ENCODE measurements at regions not wholly inside any gene's neighbourhood (a gene's known extent, or its start where the extent isn't known, plus 50 kb on each side); places are given as distances from the start of the nearest gene placed in this dataset.

DNA sequence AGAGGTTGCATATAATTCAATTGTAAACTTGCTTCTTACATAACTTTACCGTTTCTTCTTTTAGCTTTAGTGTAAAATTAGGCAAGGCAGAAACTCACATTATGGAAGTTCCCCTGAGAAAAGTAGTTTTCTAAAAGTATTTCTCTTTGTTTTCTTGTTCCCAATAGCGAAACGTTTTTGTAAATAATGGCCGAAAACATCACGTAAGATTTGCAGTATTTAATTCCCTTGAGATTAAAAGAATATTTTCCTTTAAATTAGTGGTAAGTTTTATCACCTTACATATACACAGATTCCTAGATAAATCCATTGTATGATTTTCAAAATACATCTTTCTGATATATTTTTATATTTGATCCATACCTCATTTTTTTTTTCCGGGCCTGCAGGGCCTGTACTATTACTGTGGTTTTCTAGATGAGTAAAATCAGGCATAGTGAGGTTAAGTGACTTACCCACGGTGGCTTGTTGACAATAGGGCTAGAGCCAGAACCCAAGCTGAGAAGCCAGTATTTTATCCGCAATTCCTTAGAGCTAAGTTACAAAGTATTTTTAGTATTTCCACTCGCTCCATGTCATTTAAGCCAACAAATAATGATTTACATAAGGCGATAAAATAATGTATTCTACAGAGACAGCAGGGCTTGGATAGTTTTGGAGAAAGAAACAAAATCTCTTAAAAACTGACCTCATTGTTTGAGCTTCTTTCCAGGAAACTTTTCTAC is 82.2 kb upstream of the VEGFC start:
- H3K27me3 ChIP-seq (ENCODE audit: control insufficient read depth, insufficient read depth, low read length) = no peaks in the 10 kb centered on the region
- CTCF ChIA-PET = no interaction called here
- POLR2A ChIA-PET = no interaction called here
- H3K27ac ChIP-seq (ENCODE audit: low read depth, low read length) = no peak overlapping the region
- no peak overlapping the region for H3K4me3 ChIP-seq (ENCODE audit: low read depth, low read length)
- H3K9me3 ChIP-seq (ENCODE audit: control insufficient read depth, insufficient read depth, low read length) = no peaks in the 10 kb centered on the region
- TF ChIP-seq, protein P1, sequence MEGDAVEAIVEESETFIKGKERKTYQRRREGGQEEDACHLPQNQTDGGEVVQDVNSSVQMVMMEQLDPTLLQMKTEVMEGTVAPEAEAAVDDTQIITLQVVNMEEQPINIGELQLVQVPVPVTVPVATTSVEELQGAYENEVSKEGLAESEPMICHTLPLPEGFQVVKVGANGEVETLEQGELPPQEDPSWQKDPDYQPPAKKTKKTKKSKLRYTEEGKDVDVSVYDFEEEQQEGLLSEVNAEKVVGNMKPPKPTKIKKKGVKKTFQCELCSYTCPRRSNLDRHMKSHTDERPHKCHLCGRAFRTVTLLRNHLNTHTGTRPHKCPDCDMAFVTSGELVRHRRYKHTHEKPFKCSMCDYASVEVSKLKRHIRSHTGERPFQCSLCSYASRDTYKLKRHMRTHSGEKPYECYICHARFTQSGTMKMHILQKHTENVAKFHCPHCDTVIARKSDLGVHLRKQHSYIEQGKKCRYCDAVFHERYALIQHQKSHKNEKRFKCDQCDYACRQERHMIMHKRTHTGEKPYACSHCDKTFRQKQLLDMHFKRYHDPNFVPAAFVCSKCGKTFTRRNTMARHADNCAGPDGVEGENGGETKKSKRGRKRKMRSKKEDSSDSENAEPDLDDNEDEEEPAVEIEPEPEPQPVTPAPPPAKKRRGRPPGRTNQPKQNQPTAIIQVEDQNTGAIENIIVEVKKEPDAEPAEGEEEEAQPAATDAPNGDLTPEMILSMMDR (IDR thresholded peaks at IDR 0.05; ENCODE audit: low read depth, low read length) = no peak
- DNase-seq (ENCODE audit: low read depth, low spot score) = no peak

DNA sequence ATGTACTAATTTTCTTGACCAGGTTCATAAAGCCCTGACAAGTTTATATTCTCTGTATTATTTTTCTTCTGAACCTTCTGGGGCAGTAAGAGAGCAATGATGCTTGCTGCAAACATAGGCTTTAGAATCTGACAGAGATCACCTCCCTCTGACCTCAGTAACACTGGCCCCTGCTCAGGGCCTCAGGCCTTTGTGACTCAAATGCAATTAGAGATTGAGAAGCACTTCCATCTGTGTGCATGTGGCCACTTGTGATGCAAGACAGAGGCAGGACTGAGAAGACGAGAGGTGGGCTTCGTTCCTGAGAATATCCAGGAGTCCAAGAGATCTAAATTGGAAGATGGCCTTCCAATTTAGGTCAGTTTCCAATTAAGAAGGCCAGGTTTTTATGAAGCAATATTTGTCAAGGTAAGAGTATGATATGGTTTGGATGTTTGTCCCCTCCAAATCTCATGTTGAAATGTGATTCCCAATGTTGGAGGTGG is 82.8 kb upstream of the VEGFC start:
- DNase-seq (ENCODE audit: low read depth, low spot score) = no peak
- CTCF ChIA-PET = no interaction called here
- H3K27ac ChIP-seq (ENCODE audit: low read depth, low read length) = no peak overlapping the region
- no peaks in the 10 kb centered on the region for H3K27me3 ChIP-seq (ENCODE audit: control insufficient read depth, insufficient read depth, low read length)
- no peaks in the 10 kb centered on the region for H3K9me3 ChIP-seq (ENCODE audit: control insufficient read depth, insufficient read depth, low read length)
- no peak overlapping the region for H3K4me3 ChIP-seq (ENCODE audit: low read depth, low read length)
- TF ChIP-seq, protein P1 (IDR thresholded peaks at IDR 0.05; ENCODE audit: low read depth, low read length) = no peak
- POLR2A ChIA-PET = no interaction called here

DNA sequence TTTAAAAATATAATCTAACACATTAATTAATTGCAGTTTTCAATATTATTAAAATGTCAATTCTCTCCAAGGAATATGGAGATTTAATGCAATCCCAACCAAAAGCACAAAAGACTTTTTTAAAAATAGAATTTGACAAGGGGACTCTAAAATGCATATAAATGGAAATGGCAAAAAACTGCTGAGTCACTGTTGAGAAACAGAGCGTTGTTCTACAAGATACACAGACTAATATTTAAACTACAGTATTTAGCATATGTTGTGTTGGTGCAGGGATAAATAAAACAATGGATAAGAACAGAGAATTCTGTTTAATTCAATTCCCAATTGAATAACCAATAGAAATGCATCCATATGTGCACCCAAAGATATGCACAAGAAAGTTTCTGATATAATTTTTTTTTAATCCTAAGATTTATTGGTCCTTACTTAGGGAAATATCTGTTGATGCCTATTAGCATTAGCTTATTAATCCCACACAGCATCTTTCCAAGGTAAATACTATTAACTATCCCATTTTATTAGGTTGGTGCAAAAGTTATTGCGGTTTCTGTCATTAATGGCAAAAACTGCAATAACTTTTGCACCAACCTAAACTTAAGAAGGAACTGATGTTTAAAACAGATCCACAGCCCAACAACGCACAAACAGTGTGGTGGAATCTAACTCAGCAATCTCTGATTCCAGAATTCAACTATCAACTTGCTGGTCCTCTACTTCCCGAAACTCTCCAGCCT is 86.8 kb upstream of the VEGFC start:
- TF ChIP-seq, protein P1 (IDR thresholded peaks at IDR 0.05; ENCODE audit: low read depth, low read length) = no peak
- Histone ChIP-seq H3K4me3 (ENCODE audit: low read depth, low read length) (no peak overlapping the region), H3K9me3 (ENCODE audit: control insufficient read depth, insufficient read depth, low read length) (no peaks in the 10 kb centered on the region), H3K27ac (ENCODE audit: low read depth, low read length) (no peak overlapping the region), H3K27me3 (ENCODE audit: control insufficient read depth, insufficient read depth, low read length) (no peaks in the 10 kb centered on the region)
- ChIA-PET POLR2A (no interaction called here), CTCF (interaction anchor here (1.1 kb wide), 1 partner anchor 168 kb away, joined by 3 read pairs; no protein-coding TSS in a partner anchor)
- DNase-seq (ENCODE audit: low read depth, low spot score) = no peak

DNA sequence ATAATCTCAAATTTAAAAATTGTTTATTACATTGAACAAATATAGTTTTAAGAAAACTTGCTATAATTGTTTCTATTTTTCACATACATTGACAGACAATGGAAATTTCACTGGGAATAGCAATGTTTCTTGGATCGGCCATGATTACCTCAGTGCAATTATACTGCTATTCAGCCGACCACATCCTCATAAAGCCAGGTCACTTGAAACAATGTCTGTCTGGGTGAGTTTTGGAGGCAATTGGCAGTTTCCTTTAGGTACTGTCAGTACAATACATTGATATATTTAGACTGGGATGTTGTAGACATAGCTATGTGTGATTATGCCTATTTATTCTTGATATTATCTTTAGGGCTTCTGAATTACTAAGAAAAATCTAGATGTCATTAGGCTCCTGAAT is 89.5 kb upstream of the VEGFC start:
- Histone ChIP-seq H3K4me3 (ENCODE audit: low read depth, low read length) (no peak overlapping the region), H3K27me3 (ENCODE audit: control insufficient read depth, insufficient read depth, low read length) (no peaks in the 10 kb centered on the region), H3K9me3 (ENCODE audit: control insufficient read depth, insufficient read depth, low read length) (no peaks in the 10 kb centered on the region), H3K27ac (ENCODE audit: low read depth, low read length) (no peak overlapping the region)
- TF ChIP-seq, protein P1 (IDR thresholded peaks at IDR 0.05; ENCODE audit: low read depth, low read length) = no peak
- ChIA-PET POLR2A (no interaction called here), CTCF (interaction anchor here (1.1 kb wide), 1 partner anchor 165 kb away, joined by 3 read pairs; no protein-coding TSS in a partner anchor)
- no peak for DNase-seq (ENCODE audit: low read depth, low spot score)

DNA sequence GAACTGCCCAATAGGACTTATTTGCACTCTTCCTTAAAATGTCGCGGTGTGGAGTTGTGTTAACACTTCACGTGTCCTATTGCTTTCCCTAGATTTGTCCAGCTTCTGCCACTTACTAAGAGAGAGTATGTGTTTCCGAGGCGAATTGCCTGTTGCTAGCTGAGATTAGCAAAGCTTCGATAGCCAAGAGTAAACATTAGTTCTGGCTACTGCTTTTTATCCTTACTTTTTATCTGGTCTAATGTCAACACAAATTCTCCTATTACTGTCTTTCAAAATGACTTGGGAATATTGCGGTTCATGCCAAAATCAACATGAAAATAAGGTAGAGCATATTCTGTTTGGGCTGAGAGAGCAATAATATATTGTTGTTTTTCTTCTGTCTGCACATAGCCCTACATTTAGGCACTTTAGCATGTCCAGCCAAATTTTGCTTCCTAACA is 90.4 kb upstream of the VEGFC start:
- TF ChIP-seq, protein P1 (IDR thresholded peaks at IDR 0.05; ENCODE audit: low read depth, low read length) = no peak
- ChIA-PET CTCF (no interaction called here), POLR2A (interaction anchor here (1.0 kb wide), 1 partner anchor 44 kb away, joined by 4 read pairs; no protein-coding TSS in a partner anchor)
- no peak for DNase-seq (ENCODE audit: low read depth, low spot score)
- H3K9me3 ChIP-seq (ENCODE audit: control insufficient read depth, insufficient read depth, low read length) = no peaks in the 10 kb centered on the region
- H3K27me3 ChIP-seq (ENCODE audit: control insufficient read depth, insufficient read depth, low read length) = no peaks in the 10 kb centered on the region
- no peak overlapping the region for H3K27ac ChIP-seq (ENCODE audit: low read depth, low read length)
- no peak overlapping the region; the same call in 1 of the 2 replicates for H3K4me3 ChIP-seq (ENCODE audit: low read depth, low read length)

Measured in AG04450 (cell line).